NCI-H2196 treated with DMSO at 0.1 percent for 48 hours (cell line): ENCODE measurements at regions not wholly inside any gene's neighbourhood (a gene's known extent, or its start where the extent isn't known, plus 50 kb on each side); places are given as distances from the start of the nearest gene placed in this dataset.
A peak's percentile ranks its signal among the peaks of the same experiment; 100 is the strongest.

ENCODE experiments used
- DNase-seq: peaks from one replicate; lab custom pipeline; 2025; ENCODE audit not compliant: unreplicated experiment; lab: John Stamatoyannopoulos, UW

DNA sequence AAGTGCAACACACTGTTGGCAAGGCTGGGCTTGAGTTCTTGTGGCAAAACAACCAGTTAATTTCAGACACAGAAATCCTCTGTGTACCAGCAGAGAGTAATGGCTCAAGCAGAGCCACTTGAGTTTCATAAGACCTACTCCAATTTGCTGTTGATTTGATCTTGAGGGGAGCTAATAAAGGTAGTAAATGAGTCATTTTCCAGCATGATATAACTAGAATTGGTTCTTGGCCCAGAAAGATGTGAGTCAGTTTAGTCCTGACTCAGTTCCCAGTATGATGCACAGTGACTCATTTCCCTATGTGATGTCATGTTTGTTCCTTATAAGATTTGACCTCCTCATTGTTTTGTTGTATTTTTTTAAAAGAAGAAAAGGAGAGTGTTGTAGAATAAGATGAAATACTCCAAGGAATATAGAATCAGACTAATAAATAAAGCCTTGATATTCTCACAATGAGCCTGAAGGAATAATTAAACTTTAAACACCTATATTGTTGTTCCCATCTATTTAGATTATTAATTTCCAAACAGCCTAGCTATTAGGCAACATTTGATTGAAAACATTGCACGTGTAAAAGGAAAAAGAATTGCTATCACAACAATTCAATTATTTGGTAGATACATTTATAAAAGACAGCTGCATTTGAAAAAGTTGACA lies 186.2 kb downstream of the REEP3 start:
- DNase-seq, result peak; percentile 40

DNA sequence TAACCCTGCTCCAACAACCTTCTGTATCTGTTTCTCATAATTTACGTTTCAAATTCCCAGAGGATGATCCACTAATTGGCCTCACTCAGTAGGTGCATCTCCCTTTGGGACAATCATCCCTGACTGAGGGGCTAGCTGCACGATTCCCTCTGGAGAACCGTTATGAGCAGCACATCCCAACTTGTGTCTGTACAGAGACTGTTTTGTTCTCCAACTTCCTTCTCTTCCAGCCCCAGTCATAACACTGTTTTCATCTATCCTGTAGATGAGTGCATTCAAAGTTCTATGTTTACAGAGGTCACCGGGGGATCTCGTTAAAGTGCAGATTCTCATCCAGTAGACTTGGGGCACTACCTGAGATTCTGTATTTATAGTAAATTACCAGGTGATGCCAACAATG lies 187.2 kb downstream of the REEP3 start:
- no peak for DNase-seq

DNA sequence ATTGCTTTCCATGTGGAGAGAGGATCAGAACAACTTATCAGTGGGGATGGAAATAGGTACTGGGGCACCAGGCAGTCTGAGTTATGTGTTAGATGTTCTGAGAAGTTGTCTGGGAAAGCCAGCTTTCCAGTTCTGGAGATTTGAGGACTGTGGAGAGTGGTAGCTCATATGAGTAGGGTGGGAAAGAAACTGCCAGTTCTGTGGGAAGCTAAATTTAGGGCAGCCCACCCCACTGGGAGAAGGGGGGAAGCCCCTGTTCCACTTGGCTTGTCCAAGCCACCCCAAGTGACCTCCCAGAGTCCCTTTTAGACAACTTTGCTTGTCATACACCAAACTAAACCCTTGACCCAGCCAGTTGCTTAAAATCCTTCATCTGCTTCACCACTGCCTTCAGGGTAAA lies 189.5 kb downstream of the REEP3 start:
- no peak for DNase-seq

DNA sequence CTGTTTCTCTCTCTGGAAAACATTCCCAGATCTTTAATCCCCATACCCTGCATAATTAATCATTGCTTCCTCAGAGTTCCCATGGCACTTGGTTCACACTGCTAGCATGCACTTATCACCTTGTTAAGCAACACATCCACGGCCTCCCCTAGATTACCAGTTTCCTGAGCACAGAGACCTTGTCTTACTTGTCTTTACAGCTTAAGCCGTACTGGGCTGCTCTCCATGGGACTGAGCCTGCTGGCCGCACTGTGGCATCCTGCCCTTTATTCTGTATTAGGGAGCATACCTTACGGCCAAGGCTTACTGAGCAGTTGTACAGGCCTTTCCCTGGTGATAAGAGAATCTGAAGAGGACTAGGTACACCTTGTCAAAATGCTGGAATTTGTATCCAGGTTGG lies 190.2 kb downstream of the REEP3 start:
- DNase-seq, result no peak

DNA sequence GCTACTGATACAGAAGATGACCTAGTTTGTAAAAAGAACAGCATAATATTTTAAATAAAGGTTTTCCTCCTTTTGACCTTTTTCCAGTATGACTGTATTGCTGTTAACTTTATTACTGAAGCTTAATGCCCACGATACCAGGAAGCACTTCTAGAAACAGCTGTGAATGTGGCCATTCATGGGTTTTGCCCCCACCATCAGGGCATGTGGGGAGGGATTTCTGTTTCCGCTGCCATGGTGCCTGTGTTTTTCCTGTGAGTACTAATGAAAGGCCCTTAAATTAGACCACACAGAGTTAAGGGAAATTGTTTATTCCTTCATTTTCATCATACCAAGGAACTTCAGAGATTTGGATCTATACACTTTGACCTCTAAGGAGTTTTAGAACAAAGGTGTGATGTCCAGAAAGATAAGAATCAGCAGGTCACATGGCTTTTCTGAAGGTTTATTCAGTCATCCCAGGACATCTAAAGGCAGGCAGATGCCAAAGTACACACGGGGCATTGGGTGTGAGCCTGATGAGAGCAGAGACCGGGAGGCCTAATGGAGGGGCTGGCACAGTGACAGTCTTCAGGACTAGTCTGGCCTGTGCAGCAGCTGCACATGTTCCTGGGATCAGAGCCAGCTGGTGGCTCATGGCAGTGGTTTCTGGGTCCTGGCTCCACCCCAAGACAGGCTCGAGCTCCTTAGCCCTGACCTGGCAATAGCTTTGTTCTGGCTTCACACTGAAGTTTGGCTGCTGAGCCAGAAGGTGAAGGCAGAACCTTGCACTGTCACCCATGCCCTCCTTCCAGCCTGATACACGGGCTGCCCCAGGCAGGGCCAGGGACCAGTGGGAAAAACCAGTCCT lies 190.9 kb downstream of the REEP3 start:
- DNase-seq, result peak; percentile 86

DNA sequence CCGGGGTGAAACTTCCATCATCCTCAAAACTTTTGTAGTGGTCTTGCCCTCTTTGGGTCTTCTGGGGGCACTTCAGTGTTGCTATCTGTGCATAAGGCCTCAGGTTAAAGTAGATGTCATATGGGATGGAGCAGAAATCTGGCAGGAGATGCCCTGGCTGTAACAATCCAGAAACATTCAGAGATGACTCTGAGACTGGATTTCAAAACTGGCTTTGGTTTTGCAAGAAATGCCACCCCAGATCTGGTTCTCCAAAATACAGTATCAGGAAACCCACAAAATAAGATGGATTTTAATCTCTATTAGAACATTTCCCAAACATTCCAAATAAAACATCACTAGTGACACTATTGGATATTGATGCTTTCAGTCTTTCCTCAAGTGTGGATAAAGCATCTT lies 191.5 kb downstream of the REEP3 start:
- no peak for DNase-seq

DNA sequence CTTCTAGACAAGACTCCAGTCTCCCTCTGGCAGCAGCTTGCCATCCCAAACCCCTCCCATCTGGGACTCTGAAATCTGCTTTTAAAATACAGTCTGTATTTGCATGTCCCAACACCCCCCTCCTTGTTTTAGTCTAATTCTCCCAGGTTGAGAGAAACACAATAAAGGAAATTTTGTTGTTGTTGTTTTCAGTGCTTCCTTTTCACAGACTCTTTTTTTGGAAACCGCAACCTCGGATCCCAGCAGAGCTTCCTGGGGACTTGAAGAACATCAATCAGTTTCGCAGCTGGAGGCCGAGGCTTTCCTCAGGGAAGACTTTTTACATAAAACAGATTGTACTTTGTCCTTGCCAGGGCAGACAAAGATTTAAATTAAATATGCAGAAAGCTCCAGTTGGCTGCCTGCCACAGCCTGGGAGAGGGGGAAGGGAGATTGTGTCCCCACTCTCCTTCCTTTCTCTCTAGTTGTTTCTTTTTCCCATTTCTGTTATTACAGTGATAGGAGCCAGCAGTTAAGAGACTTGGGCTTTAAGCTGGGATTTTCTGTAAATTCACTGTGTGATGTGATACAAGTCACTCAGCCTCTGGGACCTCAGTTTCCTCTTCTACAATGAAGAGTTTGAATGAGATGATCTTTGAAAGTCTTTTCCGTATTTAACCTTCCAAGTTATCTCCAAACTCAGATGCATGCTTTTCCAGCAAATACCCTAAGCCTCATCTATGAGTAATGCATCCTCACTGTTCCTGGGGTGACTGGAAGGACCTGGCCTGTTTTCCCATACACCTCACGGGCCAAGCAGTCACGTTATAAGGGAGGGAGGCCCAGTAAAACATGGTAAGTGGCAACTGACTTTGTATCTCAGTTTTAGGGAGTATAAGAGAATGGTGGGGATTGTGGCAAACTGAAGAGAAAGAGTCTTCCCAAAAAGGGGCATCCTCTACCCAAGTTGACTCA lies 192.3 kb downstream of the REEP3 start:
- no peak for DNase-seq

DNA sequence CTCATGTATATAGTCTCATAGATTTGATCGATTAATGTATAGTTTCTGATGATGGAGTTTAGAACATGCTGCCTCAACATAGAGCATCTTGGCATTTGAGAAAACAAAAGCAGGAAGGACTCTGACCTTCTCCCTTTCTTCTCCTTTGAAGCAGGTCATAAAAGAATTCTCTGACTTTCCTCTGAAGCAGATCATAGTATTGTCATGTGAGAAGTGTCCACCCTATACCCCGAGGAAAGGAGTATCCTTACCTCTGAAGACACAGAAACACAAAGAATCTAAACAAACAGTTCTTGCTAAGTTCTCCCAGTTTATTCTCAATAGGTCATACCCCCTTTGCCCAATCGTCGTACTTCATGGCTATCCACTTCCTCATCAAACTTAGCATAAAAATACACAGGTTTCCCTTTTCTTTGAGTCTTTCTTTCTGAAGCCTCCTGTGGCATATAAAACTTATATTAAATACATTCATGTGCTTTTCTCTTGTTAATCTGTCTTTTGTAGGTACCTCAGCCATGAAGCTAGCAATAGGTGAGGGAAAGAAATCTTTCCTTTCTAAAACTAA lies 194.9 kb downstream of the REEP3 start:
- DNase-seq, result no peak

DNA sequence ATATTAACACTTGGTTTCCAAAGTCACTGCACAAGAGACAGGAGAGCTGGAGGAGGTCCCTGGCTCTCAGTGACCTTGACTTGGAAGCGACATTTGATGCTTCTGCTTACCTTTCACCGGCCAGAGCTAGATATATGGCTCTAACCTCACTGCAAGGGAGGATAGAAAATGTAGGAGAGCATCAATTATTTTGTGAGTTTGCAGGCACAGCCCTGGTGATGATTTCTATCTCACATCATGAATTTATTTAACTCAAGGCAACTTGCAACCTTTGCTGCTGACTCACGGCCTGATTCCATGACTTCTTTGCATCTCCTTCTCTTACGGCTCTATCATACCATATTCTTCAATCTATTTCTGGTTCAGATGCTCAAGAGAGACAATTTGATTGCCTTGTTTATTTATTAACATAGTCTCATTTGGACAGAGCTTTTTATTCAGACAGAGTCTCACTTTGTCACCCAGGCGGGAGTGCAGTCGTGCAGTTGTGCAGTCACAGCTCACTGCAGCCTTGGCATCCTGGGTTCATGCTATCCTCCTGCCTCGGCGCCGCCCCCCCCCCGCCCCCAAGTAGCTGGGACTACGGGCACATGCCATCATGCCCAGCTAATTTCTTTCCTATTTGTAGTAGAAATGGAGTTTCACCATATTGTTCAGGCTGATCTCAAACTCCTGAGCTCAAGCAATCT lies 196.0 kb downstream of the REEP3 start:
- no peak for DNase-seq

DNA sequence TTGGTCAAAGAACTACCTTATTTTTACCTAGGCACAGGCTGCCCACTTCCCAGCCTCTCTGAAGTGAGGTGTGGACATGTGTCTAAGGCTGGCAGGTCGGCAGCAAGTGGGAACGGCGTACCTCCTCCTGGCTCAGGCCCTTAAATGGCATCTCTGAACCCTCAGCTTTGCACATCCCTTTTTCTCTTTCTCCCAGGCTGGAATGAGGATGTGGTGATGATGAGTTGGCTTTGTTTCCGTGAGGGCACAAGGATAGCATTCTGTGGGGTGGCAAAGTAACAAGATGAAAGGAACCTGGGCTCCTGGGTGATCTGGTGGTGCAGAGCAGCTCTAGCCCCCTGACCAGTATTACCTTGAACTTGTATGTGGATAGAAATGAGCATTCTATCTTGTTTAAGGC lies 196.8 kb downstream of the REEP3 start:
- DNase-seq, result no peak

DNA sequence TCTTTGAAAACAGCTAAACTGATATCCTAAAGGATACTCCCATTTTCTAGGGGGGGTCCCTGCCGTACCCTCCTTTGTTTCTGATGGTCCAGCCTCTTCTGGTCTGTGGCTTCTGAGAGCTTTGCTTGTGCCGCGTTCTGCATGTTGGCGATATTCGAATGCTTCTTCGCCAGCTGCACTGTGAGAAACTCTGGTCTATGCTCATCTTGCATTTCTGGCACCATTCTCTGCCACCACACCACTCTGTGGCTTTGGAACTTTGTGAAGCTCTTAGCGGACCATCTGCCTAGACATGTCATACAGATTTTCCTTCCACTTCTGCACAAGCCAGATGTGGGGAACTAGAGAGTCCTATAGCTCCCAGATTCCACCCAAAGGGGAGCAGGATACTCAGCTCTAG lies 197.2 kb downstream of the REEP3 start:
- DNase-seq, result no peak

DNA sequence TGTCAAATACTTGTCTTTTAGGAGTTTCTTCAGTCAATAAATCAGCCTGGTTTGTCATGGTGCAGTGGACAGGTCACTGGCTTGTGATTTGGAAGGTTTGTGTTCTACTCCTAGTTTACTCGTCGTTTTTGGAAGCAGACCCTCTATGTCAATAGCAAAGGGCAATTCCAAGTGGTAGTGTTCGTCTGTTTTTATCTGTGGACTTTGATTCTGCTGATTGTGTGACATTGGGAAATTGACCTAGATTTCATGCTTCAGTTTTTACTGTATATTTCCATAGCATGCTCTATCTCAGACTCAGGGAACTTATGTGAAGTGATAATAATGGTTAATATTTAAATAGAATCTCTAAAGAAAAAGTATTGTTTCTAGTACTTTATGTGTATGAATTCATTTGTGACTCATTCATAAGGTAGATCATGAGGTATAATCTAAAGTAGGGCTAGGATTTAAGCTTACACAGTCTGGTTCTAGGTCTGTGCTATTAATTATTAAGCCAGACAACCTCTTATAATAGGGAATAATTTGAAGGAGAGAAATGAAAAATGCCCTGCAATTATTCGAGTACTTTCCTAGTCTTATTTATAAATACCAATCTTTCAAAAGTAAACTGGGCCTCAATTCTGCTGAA lies 198.1 kb downstream of the REEP3 start:
- no peak for DNase-seq

DNA sequence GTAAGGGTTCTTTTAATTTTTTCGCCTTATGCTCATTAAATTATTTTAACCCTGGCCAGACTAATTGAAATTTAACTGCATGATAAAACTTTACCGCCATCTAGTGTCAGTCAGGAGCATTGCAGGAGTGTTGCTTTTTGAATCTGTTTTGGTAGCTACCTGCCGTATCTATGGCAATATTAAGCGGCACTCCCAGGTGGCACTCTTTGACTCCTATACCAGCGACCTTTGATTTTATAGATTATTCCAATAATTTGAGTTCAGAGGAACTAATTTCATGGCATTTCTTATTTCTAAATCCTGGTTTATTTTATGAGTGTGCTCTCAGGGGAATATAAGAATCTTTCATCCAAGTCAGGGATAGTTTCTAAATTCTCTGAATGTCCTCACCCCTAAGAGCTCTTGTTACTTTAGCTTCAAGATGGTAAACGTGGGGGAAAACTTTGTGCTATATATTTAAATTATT lies 198.9 kb downstream of the REEP3 start:
- peak; percentile 44 for DNase-seq

DNA sequence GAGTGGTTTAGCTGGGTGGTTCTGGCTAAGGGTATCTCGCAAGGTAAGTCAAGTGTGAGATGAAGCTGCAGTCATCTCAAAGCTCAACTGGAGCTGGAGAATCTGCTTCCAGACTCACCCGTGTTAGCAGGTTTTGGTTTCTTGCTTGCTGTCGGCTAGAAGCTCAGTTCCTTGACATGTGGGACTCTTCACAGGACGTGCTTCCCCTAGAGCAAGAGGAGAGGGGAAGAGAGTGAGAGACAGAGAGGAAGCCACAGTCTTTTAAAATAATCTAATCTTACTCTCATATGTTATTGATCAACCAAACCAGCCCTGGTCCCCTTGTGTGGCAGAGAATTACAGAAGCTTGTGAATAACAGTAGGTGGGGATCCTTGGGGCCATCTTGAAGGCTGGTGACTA lies 199.5 kb downstream of the REEP3 start:
- DNase-seq, result no peak

DNA sequence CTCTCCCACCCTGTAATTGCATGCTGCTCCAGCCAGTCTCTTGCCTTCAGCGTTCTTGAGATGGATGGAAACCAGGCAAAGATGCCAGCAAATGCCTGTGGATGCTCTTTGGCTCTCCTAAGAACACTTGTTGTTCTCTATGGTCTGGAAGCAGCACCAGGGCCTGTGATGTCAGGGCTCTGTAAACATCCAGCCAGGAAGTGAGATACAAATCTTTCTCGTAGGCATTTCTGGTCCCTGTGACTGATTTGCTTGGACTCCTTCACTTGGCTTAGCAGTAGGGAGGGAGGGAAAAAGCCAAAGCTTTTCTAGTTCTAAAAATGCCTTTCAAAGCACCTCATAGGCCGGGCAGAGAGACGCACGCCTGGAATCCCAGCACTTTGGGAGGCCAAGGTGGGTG lies 201.3 kb downstream of the REEP3 start:
- no peak for DNase-seq

DNA sequence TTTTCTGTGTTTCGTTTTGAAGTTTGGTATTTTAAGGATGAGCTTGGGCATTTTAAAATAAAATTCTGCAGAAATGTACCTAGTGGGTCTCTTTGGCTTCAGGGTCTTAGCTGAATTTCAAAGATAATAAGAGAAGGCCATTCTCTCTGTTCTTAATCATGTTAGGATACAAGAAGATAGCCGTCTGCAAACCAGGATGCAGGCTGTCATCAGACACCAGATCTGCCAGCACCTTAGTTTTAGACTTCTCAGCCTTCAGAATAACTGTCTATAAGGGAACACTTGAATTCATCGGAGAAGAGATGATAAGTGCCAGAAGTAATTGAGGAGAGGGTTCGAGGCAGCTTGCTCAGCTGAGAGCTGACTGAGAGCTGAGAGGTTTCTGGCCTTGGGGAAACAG lies 202.1 kb downstream of the REEP3 start:
- no peak for DNase-seq

DNA sequence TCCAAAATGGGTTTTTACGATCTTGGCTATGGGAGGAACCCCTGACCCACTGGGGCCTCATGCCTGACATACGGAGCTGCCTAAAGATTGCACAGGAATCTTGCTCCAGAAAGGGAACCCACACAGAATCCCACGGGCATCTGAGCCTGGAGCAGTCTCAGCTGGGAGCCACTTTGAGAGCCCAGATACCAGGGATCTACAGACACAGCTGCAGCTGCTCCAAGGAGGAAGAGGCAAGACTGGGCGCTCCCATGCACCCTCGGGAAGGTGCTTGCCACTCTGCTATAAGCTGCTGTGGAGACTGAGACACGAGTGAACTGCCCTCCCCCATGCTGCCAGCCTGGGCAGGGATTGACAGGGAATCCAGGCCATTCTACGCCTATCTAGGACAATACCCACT lies 202.5 kb downstream of the REEP3 start:
- DNase-seq, result no peak

DNA sequence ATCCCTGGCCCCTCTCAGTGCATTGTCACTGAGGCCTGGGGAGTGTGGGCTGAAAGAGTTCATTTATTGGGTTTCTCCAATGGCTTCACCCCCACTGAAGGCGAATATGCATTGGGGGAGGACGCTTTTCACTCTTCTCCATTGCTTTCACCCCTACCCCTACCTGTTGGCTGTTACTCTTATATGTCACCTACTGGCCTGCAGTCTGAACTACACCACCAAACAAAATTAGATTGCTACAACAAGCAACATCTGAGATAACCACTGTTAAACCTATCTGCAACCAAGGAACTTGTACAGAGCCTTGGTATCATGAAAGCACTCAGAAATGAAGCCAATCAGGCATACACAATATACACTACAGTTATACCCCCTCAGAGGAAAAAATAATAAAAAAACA lies 203.7 kb downstream of the REEP3 start:
- DNase-seq, result no peak

DNA sequence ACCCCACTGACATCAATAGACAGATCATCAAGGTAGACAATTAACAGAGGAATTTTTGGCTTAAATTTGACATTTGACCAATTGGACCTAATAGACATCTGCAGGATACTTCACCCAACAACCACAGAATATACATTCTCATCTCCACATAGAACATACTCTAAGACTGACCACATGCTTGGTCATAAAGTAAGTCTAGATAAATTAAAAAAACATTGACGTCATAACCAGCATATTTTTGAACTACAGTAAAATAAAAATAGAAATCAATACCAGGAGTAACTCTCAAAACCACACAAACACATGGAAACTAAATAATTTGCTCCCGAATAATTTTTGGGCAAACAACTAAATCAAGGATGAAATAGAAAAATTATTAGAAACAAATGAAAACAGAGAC lies 205.7 kb downstream of the REEP3 start:
- DNase-seq, result no peak

DNA sequence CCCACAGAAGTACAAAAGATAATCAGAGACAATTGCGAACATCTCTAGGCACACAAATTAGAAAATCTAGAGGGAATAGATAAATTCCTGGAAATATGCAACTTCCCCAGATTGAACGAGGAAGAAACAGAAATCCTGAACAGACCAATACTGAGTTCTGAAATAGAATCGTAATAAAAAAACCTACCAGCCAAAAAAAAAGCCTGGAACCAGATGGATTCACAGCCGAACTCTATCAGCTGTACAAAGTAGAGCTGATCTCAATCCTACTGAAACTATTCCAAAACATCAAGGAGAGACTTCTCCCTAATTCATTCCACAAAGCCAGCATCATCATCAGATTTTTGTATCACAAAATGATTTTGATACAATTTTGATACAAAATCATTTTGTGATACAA lies 206.4 kb downstream of the REEP3 start:
- DNase-seq, result no peak
